MG63 (cell line): ENCODE measurements at regions not wholly inside any gene's neighbourhood (a gene's known extent, or its start where the extent isn't known, plus 50 kb on each side); places are given as distances from the start of the nearest gene placed in this dataset.

Experiments used
- DNase-seq: peaks from one replicate; pipeline ENCODE4 v3.0.0-alpha.2; 2020
- H3K27me3 ChIP-seq: fragments of 250-450 bp; sonication (Bioruptor Pico); 2 replicates; pipeline ENCODE4 v1.5.1; 2020; ENCODE audit warnings: mild to moderate bottlenecking, moderate library complexity
- H3K36me3 ChIP-seq: fragments of 250-450 bp; sonication (Bioruptor Pico); 2 replicates; pipeline ENCODE4 v1.5.1; 2020; ENCODE audit warnings: mild to moderate bottlenecking, moderate library complexity
- H3K4me3 ChIP-seq: fragments of 250-450 bp; sonication (Bioruptor Pico); 2 replicates; pipeline ENCODE4 v1.5.1; 2020; ENCODE audit warnings: mild to moderate bottlenecking, moderate library complexity
- H3K9me3 ChIP-seq: fragments of 250-450 bp; sonication (Bioruptor Pico); 2 replicates; pipeline ENCODE4 v1.5.1; 2020; ENCODE audit warnings: mild to moderate bottlenecking, moderate library complexity

- Histone ChIP-seq H3K27me3 (no peaks in the 10 kb centered on the region), H3K4me3 (no peak overlapping the region), H3K9me3 (no peaks in the 10 kb centered on the region), H3K36me3 (no peaks in the 10 kb centered on the region)
- peak; percentile 23 for DNase-seq
Measured at GRCh38 chr10:128744092-128744491, 617.9 kb upstream of the MKI67 start.

- H3K27me3 ChIP-seq: no peaks in the 10 kb centered on the region
- no peak for DNase-seq
- no peaks in the 10 kb centered on the region for H3K9me3 ChIP-seq
- H3K36me3 ChIP-seq: no peaks in the 10 kb centered on the region
- no peak overlapping the region for H3K4me3 ChIP-seq
Measured at GRCh38 chr10:128744811-128745305, 618.6 kb upstream of the MKI67 start.

GRCh38 chr10:128747582-128748346, 621.5 kb upstream of the MKI67 start:
- peak; percentile 5 for DNase-seq

DNA sequence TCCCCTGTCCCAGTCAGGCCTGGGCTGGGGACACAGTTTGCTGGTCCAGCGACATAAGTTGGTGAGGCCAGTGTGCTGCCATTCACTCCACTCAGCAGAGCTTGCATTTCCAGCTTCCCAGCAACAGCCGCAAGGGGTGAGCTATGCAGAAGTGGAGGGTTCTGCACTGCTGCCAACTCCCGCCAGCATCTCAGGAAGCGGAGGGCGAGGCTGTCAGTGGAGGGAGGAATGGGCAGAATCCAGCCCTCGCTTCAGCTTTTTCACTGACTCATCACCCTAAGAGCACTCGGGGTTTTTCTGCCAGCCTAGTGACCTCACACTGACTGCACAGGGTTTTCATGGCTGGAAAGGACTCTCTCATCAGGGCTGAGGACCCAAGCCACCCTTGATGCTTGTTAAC, 625.1 kb upstream of the MKI67 start:
- Histone ChIP-seq H3K27me3 (no peaks in the 10 kb centered on the region), H3K36me3 (no peaks in the 10 kb centered on the region), H3K4me3 (no peak overlapping the region), H3K9me3 (peaks cover 6% of the 10 kb centered on the region; the same call in 1 of the 2 replicates)
- DNase-seq: peak; percentile 97

More at GRCh38 chr10:128747582-128748346, 621.5 kb upstream of the MKI67 start:
- Histone ChIP-seq H3K9me3 (peaks cover 6% of the 10 kb centered on the region; the same call in 1 of the 2 replicates), H3K27me3 (no peaks in the 10 kb centered on the region), H3K36me3 (no peaks in the 10 kb centered on the region), H3K4me3 (no peak overlapping the region)

GRCh38 chr10:128751851-128752250, 625.6 kb upstream of the MKI67 start:
- H3K27me3 ChIP-seq: no peaks in the 10 kb centered on the region
- H3K4me3 ChIP-seq: no peak overlapping the region
- DNase-seq: no peak
- peaks cover 6% of the 10 kb centered on the region; the same call in 1 of the 2 replicates for H3K9me3 ChIP-seq
- H3K36me3 ChIP-seq: no peaks in the 10 kb centered on the region

DNA sequence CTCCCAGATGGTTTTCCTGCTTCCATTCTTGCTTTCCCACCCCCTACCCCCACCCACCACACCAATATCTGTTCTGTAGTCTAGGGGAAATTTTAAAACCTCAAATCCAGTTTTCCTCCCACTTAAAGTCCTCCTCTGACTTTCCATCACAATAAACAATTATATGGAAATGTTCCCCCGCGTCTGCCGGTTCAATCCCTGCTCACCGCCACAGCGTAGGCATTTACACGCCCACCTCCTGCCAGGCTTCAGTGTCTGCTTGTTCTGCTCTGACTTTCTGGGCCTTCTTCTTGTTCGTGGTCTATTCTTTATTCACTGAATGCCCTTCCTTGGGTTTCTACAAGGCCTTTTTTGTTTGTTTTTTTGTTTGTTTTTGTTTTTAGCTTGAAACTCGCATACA, 633.0 kb upstream of the MKI67 start:
- no peak for DNase-seq
- Histone ChIP-seq H3K9me3 (no peaks in the 10 kb centered on the region), H3K4me3 (no peak overlapping the region), H3K36me3 (no peaks in the 10 kb centered on the region), H3K27me3 (no peaks in the 10 kb centered on the region)

DNA sequence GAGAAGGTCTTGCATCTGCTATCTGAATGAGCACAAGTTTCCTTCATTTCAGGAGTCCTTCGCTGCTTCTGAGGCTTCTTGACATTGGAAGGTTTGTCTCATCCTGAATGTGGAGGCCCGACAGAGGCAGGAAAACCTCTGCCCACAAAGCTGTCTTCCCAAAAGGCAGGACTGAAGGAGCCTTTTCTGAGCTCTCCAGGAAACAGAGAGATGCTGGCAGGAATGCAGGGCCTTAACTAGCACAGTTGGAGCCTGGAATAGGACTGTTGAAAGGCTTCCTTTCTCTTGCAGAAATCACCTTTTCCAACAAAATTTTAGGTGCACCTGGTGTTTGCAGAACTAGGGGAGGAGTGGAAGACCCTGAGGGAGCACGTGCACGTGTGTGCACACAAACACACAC, 637.4 kb upstream of the MKI67 start:
- Histone ChIP-seq H3K27me3 (no peaks in the 10 kb centered on the region), H3K9me3 (no peaks in the 10 kb centered on the region), H3K4me3 (no peak overlapping the region), H3K36me3 (no peaks in the 10 kb centered on the region)
- no peak for DNase-seq

DNA sequence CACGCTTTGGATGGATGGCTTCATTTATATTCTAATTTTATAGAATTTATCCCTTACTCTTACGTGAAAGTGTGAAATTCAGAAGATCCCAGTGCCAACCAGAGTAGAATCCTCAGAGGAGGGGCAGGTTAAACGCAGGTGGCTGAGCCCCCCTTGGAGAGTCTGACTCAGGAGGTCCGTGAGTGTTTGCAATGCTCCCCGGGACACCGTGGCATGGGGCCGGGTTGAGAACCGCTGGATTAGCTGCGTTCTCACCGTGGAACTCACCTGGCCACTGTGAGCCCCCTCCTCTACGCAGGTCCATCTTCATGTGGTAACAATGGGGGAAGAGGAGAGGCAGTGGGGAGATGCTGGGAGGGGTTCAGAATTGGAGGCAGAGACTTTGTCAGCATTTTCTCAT, 638.0 kb upstream of the MKI67 start:
- Histone ChIP-seq H3K4me3 (no peak overlapping the region), H3K36me3 (no peaks in the 10 kb centered on the region), H3K9me3 (no peaks in the 10 kb centered on the region), H3K27me3 (no peaks in the 10 kb centered on the region)
- no peak for DNase-seq

GRCh38 chr10:128766915-128767314, 640.7 kb upstream of the MKI67 start:
- H3K9me3 ChIP-seq: no peaks in the 10 kb centered on the region
- H3K36me3 ChIP-seq: no peaks in the 10 kb centered on the region
- DNase-seq: no peak
- H3K27me3 ChIP-seq: no peaks in the 10 kb centered on the region
- no peak overlapping the region for H3K4me3 ChIP-seq

- no peaks in the 10 kb centered on the region for H3K9me3 ChIP-seq
- no peak for DNase-seq
- no peak overlapping the region for H3K4me3 ChIP-seq
- no peaks in the 10 kb centered on the region for H3K27me3 ChIP-seq
- H3K36me3 ChIP-seq: no peaks in the 10 kb centered on the region
Measured at GRCh38 chr10:128774979-128775378, 648.8 kb upstream of the MKI67 start.

GRCh38 chr10:128775743-128776142, 649.5 kb upstream of the MKI67 start:
- H3K36me3 ChIP-seq: no peaks in the 10 kb centered on the region
- no peak for DNase-seq

DNA sequence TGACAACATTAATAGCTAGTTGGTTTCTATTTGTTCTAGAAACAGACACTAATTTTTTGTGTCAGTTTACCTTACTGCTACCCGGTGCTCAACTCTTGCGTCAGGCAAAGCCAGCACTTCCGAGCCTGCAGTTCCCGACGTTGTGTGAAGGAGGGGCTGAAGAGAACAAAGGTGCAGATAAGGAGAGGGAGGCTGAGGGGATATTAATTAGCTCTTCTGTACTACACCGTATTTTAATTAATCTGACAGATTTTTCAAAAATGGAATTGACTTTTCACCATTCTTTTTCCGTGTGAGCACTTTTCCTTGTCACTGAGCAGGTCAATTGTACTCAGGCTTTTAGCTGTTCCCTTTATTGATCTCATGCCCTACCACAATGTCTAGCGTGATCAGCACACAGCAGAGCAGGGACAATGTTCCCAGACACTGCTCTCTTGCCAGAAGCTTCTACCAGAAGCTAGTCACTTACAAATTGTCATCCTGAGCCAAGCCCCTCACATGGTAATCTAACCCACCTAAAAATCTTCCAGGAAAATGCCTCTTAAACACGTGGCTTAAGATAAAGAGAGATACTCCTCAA, 650.5 kb upstream of the MKI67 start:
- no peaks in the 10 kb centered on the region for H3K9me3 ChIP-seq
- H3K27me3 ChIP-seq: no peaks in the 10 kb centered on the region
- H3K36me3 ChIP-seq: no peaks in the 10 kb centered on the region
- no peak for DNase-seq
- no peak overlapping the region for H3K4me3 ChIP-seq

More at GRCh38 chr10:128775743-128776142, 649.5 kb upstream of the MKI67 start:
- no peak overlapping the region for H3K4me3 ChIP-seq
- no peaks in the 10 kb centered on the region for H3K9me3 ChIP-seq
- H3K27me3 ChIP-seq: no peaks in the 10 kb centered on the region

DNA sequence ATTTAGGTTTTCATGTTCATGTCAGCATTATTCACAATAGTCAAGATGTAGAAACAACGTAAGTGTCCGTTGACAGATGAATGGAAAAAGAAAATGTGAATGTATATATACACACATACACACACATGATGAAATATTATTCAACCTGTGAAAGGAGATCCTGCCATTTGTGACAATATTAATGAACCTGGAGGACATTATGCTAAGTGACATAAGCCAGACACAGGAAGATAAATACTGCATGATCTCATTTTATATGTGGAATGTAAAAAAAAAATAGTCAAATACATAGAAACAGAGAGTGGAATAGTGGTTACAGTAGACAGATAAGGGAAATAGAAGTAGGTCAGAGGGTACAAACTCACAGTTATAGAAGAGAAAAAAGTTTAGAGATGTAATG, 651.1 kb upstream of the MKI67 start:
- DNase-seq: no peak
- no peak overlapping the region for H3K4me3 ChIP-seq

GRCh38 chr10:128779416-128779815, 653.2 kb upstream of the MKI67 start:
- Histone ChIP-seq H3K36me3 (no peaks in the 10 kb centered on the region), H3K9me3 (no peaks in the 10 kb centered on the region), H3K27me3 (no peaks in the 10 kb centered on the region), H3K4me3 (no peak overlapping the region)
- DNase-seq: no peak

More for the DNA sequence above, 651.1 kb upstream of the MKI67 start:
- Histone ChIP-seq H3K36me3 (no peaks in the 10 kb centered on the region), H3K27me3 (no peaks in the 10 kb centered on the region), H3K9me3 (no peaks in the 10 kb centered on the region)

DNA sequence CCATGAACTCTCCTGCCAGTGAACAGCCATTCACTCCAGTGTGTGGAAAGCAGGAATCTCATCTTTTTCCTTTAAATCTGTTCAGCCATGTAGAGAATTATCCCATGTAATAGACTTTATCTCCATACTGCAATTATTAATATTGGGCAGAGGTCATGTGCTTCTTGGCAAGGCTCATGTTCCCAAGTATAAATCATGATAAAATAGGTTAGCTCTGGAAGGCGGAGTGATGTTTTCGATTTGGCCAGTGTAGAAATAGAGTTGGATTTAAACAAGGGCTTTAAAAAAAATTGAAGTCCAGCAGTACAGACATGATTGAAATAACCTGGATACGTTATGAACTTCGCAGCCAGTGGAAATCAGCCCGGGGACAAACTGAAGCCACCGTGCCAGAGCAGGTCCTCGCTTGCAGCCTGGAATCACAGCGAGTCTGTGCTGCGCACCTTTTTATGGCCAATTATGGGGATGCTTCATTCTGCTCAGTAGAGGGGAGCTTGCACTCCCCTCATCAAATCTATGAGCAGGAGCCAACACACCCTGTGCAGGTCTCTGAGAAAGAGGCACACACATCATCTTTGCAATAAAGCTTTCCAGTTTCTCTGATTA, 654.0 kb upstream of the MKI67 start:
- H3K36me3 ChIP-seq: no peaks in the 10 kb centered on the region

DNA sequence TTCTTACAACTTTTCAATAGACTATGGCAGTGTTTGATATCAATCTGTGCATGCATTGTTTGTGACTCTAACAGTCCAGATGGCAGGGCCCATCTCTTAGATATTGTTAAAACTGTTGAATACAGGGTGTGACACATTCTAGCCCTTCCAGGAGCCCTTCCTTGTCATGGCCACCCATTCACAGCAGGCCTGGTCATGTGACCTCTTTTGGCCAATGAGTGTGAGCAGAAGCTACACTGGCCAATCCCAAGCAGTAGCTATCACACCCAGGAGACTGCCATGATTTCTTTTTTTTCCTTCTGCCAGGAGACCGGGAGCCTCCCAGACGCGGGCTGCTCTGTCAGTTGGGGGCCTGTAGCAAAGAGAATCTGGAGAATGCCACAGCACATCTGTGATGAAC, 655.4 kb upstream of the MKI67 start:
- no peak for DNase-seq
- Histone ChIP-seq H3K4me3 (no peak overlapping the region), H3K27me3 (no peaks in the 10 kb centered on the region), H3K36me3 (no peaks in the 10 kb centered on the region), H3K9me3 (no peaks in the 10 kb centered on the region)

More for the DNA sequence above, 654.0 kb upstream of the MKI67 start:
- H3K9me3 ChIP-seq: no peaks in the 10 kb centered on the region
- H3K27me3 ChIP-seq: no peaks in the 10 kb centered on the region
- no peak for DNase-seq
- no peak overlapping the region for H3K4me3 ChIP-seq

DNA sequence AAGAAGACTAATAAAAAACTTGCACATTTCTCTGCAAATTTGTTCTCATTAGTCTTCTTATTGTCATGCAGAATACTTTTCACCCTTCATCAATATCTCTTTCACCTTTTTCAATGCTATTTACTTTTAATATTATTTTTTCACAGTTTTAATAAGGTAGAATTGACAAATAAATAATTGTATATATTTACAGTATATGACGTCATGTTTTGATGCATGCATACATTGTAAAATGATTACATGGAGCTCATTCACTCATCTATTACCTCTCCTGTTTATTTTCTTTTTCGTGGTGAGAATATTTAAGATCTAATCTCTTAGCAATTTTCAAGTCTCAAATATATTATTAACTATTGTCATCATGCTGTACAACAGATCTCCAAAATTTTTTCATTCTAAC, 658.2 kb upstream of the MKI67 start:
- H3K9me3 ChIP-seq: no peaks in the 10 kb centered on the region
- no peaks in the 10 kb centered on the region for H3K27me3 ChIP-seq
- no peak overlapping the region for H3K4me3 ChIP-seq
- no peaks in the 10 kb centered on the region for H3K36me3 ChIP-seq
- DNase-seq: no peak
